Osteocyte (in vitro differentiated cells): ENCODE measurements at regions not wholly inside any gene's neighbourhood (a gene's known extent, or its start where the extent isn't known, plus 50 kb on each side); places are given as distances from the start of the nearest gene placed in this dataset.

Experiments used
- DNase-seq: peaks from one replicate; pipeline ENCODE4 v3.0.0; 2021; ENCODE audit warnings: mixed read lengths; ENCODE audit not compliant: unreplicated experiment; ENCODE audit errors: extremely low spot score
- H3K27ac Mint-ChIP-seq: one replicate; pipeline ENCODE4 v1.8.0; 2021; ENCODE audit warnings: mild to moderate bottlenecking, mixed read lengths; ENCODE audit not compliant: unreplicated experiment
- H3K27me3 Mint-ChIP-seq: one replicate; pipeline ENCODE4 v1.8.0; 2021; ENCODE audit warnings: mixed read lengths; ENCODE audit not compliant: unreplicated experiment
- H3K36me3 Mint-ChIP-seq: one replicate; pipeline ENCODE4 v1.8.0; 2021; ENCODE audit warnings: mixed read lengths; ENCODE audit not compliant: unreplicated experiment
- H3K4me1 Mint-ChIP-seq: one replicate; pipeline ENCODE4 v1.8.0; 2021; ENCODE audit warnings: mixed read lengths; ENCODE audit not compliant: unreplicated experiment
- H3K4me3 Mint-ChIP-seq: one replicate; pipeline ENCODE4 v1.8.0; 2021; ENCODE audit warnings: mild to moderate bottlenecking, moderate library complexity, mixed read lengths; ENCODE audit not compliant: unreplicated experiment
- H3K9me3 Mint-ChIP-seq: one replicate; pipeline ENCODE4 v1.8.0; 2021; ENCODE audit warnings: mixed read lengths; ENCODE audit not compliant: unreplicated experiment
- TF ChIP-seq, protein P1 (sequence below): fragments of 200-600 bp; sonication (generic); IDR thresholded peaks from 2 replicates; pipeline ENCODE4 v1.5.0; 2021; ENCODE audit warnings: antibody characterized with exemption, mild to moderate bottlenecking, moderate library complexity

DNA sequence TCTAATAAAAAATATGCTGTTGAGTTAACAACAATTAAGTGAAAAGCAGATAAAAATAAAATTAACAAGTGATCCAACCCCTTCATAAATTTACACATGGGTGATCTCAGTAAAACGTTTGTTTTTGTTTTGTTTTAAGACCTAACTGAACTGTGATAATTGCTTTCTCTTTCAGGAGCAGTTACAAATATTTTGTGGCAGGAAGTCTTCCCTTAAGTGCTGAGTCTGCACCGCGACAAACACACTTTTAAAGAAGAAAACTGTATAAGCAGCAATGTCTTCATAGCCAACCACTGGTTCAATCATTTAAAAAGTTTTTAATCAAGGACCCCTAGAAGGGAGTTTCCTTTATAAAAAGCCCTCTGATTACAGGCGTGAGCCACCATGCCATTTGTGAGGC lies 53.7 kb upstream of the NFKB1 start:
- no peak overlapping the region for H3K4me3 Mint-ChIP-seq

DNA sequence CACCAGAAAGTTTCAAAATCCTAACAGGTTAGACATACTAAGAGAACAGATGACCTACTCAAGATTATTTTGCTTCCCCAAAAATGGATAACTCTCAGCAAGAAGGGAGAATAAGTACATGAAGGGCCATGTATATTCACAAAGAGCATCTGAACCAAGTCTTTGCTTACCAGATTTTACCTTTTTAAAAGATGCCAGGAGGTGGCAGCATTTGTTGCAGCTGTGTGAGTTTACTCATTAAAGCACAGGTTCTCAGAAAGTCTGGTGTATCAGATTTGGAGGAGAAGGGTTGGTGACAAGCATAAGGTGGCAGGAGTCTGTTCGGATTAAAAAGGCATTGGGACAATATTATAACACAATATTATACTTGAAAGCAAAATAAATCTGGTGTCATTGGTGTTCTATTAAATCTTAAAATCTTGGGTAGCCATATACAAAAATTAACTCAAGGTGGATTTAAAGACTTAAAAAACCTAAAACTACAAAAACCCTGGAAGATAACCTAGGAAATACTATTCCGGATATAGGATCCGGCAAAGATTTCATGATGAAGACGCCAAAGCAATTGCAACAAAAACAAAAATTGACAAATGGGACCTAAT lies 51.3 kb upstream of the NFKB1 start:
- Mint-ChIP-seq H3K4me1 (no peaks in the 10 kb centered on the region), H3K9me3 (no peaks in the 10 kb centered on the region), H3K36me3 (no peaks in the 10 kb centered on the region), H3K27ac (no peak overlapping the region), H3K4me3 (no peak overlapping the region), H3K27me3 (peaks cover 7% of the 10 kb centered on the region)
- TF ChIP-seq, protein P1, sequence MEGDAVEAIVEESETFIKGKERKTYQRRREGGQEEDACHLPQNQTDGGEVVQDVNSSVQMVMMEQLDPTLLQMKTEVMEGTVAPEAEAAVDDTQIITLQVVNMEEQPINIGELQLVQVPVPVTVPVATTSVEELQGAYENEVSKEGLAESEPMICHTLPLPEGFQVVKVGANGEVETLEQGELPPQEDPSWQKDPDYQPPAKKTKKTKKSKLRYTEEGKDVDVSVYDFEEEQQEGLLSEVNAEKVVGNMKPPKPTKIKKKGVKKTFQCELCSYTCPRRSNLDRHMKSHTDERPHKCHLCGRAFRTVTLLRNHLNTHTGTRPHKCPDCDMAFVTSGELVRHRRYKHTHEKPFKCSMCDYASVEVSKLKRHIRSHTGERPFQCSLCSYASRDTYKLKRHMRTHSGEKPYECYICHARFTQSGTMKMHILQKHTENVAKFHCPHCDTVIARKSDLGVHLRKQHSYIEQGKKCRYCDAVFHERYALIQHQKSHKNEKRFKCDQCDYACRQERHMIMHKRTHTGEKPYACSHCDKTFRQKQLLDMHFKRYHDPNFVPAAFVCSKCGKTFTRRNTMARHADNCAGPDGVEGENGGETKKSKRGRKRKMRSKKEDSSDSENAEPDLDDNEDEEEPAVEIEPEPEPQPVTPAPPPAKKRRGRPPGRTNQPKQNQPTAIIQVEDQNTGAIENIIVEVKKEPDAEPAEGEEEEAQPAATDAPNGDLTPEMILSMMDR, result peak; percentile 74
- no peak for DNase-seq

More for the DNA sequence above, 53.7 kb upstream of the NFKB1 start:
- H3K9me3 Mint-ChIP-seq, result no peaks in the 10 kb centered on the region
- peaks cover 2% of the 10 kb centered on the region for H3K27me3 Mint-ChIP-seq
- H3K4me1 Mint-ChIP-seq, result no peaks in the 10 kb centered on the region
- TF ChIP-seq, protein P1, result no peak
- DNase-seq, result no peak
- H3K36me3 Mint-ChIP-seq, result no peaks in the 10 kb centered on the region
- H3K27ac Mint-ChIP-seq, result no peak overlapping the region

DNA sequence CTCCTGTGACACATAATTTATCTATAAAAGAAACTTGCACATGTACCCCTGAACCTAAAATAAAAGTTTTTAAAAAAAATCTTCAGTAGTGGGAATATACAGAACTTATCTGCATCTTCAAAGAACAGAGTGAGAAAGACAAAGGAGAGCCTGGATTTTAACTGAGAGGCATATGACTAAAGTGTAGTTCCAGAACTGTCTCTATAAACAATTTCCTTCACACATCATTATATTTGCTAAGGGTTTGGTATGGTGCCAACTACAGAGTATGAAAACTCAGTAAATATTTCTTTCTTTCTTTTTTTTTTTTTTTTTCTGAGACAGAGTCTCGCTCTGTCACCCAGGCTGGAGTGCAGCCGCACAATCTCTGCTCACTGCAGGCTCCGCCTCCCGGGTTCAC lies 49.9 kb upstream of the NFKB1 start:
- no peak overlapping the region for H3K27ac Mint-ChIP-seq
- no peak overlapping the region for H3K4me3 Mint-ChIP-seq
- no peak for DNase-seq
- no peaks in the 10 kb centered on the region for H3K4me1 Mint-ChIP-seq
- H3K9me3 Mint-ChIP-seq, result no peaks in the 10 kb centered on the region
- H3K36me3 Mint-ChIP-seq, result no peaks in the 10 kb centered on the region
- TF ChIP-seq, protein P1, result no peak
- H3K27me3 Mint-ChIP-seq, result peaks cover 10% of the 10 kb centered on the region
